Hepatocyte (in vitro differentiated cells): ENCODE measurements at regions not wholly inside any gene's neighbourhood (a gene's known extent, or its start where the extent isn't known, plus 50 kb on each side); places are given as distances from the start of the nearest gene placed in this dataset.
"Not testable (repeated sequence)": the region's sequence is repeated elsewhere in the genome, so short reads cannot be mapped to it uniquely, and the experiment has no call there.

ENCODE experiments used
- DNase-seq: peaks from one replicate; pipeline ENCODE4 v3.0.0-alpha.2; 2016; ENCODE audit warnings: low spot score
- H2AFZ ChIP-seq: fragments of 200-600 bp; sonication (generic); 2 replicates; pipeline ENCODE4 v1.6.0; 2016; ENCODE audit warnings: antibody characterized with exemption, mild to moderate bottlenecking
- H3K27ac ChIP-seq: fragments of 200-600 bp; sonication (generic); 2 replicates; pipeline ENCODE4 v1.5.1; 2016; ENCODE audit warnings: mild to moderate bottlenecking
- H3K27me3 ChIP-seq: fragments of 200-600 bp; sonication (generic); 2 replicates; pipeline ENCODE4 v1.6.1; 2016
- H3K36me3 ChIP-seq: fragments of 200-600 bp; sonication (generic); replicated peaks from 2 replicates; pipeline ENCODE4 v1.5.1; 2016; ENCODE audit warnings: low read depth; ENCODE audit not compliant: insufficient read depth
- H3K4me1 ChIP-seq: fragments of 200-600 bp; sonication (generic); 2 replicates; pipeline ENCODE4 v1.5.1; 2016; ENCODE audit warnings: mild to moderate bottlenecking, moderate library complexity; ENCODE audit not compliant: insufficient read depth
- H3K4me2 ChIP-seq: fragments of 200-600 bp; sonication (generic); 2 replicates; pipeline ENCODE4 v1.6.0; 2016
- H3K4me3 ChIP-seq: fragments of 200-600 bp; sonication (generic); 2 replicates; pipeline ENCODE4 v1.5.1; 2016; ENCODE audit warnings: mild to moderate bottlenecking
- H3K79me2 ChIP-seq: fragments of 200-600 bp; sonication (generic); 2 replicates; pipeline ENCODE4 v1.6.0; 2017; ENCODE audit warnings: mild to moderate bottlenecking
- H3K9me2 ChIP-seq: fragments of 200-600 bp; sonication (generic); replicated peaks from 2 replicates; pipeline ENCODE4 v1.6.0; 2017; ENCODE audit warnings: mild to moderate bottlenecking; ENCODE audit not compliant: insufficient read depth
- H3K9me3 ChIP-seq: fragments of 200-600 bp; sonication (generic); 2 replicates; pipeline ENCODE4 v1.5.1; 2016; ENCODE audit warnings: low read depth, mild to moderate bottlenecking
- H4K20me1 ChIP-seq: fragments of 200-600 bp; sonication (generic); 2 replicates; pipeline ENCODE4 v1.6.0; 2016; ENCODE audit warnings: mild to moderate bottlenecking; ENCODE audit not compliant: insufficient read depth, poor library complexity, severe bottlenecking
- EZH2 ChIP-seq: fragments of 200-600 bp; sonication (generic); IDR thresholded peaks from 2 replicates; pipeline ENCODE4 v1.6.1; 2016; ENCODE audit warnings: antibody characterized with exemption, mild to moderate bottlenecking, borderline replicate concordance
- EZH2phosphoT487 ChIP-seq: fragments of 200-600 bp; sonication (generic); IDR thresholded peaks from one replicate; pipeline ENCODE4 v1.6.1; 2018; ENCODE audit warnings: antibody characterized with exemption, mild to moderate bottlenecking, low read depth, moderate library complexity; ENCODE audit not compliant: unreplicated experiment, severe bottlenecking
- WGBS: methylation state at CpG from one replicate; pipeline ENCODE4 v1.1.6; 2016; ENCODE audit warnings: low lambda C conversion rate; ENCODE audit errors: missing lambda C conversion rate; 5-methylcytosine and 5-hydroxymethylcytosine counted together
- TF ChIP-seq, protein P1 (sequence below): fragments of 200-600 bp; sonication (generic); IDR thresholded peaks from 2 replicates; pipeline ENCODE4 v1.5.1; 2016; ENCODE audit warnings: antibody characterized with exemption, mild to moderate bottlenecking; ENCODE audit not compliant: poor library complexity

DNA sequence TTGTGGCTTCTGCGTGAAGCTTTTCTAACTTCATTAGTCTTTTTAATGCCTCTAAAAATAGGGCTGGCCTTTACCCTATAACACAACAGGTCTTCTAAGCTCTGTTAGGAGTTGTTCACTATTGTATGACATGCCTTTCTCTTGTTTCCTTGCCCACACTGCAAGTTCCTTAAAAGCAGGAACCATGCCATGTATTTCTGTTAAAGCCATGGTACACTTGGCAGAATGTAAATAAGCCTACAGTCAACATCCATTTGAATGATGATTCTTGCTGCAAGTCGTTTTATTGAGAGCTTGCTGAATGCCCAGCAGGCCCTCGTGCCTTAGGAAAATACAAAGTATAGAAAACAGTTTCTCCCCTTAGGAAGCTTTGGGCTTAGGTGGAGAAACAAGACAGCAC, 214.6 kb downstream of the DUSP10 start:
- no peaks in the 10 kb centered on the region for H3K79me2 ChIP-seq
- no peaks in the 10 kb centered on the region for H3K9me2 ChIP-seq
- 84% methylated on average over 3 of the region's 3 CpGs for WGBS
- H3K4me2 ChIP-seq, result no peak overlapping the region
- DNase-seq, result no peak
- H2AFZ ChIP-seq, result no peak overlapping the region
- H3K36me3 ChIP-seq, result no peaks in the 10 kb centered on the region
- TF ChIP-seq, protein P1, sequence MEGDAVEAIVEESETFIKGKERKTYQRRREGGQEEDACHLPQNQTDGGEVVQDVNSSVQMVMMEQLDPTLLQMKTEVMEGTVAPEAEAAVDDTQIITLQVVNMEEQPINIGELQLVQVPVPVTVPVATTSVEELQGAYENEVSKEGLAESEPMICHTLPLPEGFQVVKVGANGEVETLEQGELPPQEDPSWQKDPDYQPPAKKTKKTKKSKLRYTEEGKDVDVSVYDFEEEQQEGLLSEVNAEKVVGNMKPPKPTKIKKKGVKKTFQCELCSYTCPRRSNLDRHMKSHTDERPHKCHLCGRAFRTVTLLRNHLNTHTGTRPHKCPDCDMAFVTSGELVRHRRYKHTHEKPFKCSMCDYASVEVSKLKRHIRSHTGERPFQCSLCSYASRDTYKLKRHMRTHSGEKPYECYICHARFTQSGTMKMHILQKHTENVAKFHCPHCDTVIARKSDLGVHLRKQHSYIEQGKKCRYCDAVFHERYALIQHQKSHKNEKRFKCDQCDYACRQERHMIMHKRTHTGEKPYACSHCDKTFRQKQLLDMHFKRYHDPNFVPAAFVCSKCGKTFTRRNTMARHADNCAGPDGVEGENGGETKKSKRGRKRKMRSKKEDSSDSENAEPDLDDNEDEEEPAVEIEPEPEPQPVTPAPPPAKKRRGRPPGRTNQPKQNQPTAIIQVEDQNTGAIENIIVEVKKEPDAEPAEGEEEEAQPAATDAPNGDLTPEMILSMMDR, result no peak
- TF ChIP-seq EZH2, result no peak
- TF ChIP-seq EZH2phosphoT487, result no peak
- H4K20me1 ChIP-seq, result no peaks in the 10 kb centered on the region
- H3K4me3 ChIP-seq, result no peak overlapping the region
- no peak overlapping the region for H3K27ac ChIP-seq
- no peaks in the 10 kb centered on the region for H3K4me1 ChIP-seq
- no peaks in the 10 kb centered on the region for H3K27me3 ChIP-seq
- H3K9me3 ChIP-seq, result no peaks in the 10 kb centered on the region

DNA sequence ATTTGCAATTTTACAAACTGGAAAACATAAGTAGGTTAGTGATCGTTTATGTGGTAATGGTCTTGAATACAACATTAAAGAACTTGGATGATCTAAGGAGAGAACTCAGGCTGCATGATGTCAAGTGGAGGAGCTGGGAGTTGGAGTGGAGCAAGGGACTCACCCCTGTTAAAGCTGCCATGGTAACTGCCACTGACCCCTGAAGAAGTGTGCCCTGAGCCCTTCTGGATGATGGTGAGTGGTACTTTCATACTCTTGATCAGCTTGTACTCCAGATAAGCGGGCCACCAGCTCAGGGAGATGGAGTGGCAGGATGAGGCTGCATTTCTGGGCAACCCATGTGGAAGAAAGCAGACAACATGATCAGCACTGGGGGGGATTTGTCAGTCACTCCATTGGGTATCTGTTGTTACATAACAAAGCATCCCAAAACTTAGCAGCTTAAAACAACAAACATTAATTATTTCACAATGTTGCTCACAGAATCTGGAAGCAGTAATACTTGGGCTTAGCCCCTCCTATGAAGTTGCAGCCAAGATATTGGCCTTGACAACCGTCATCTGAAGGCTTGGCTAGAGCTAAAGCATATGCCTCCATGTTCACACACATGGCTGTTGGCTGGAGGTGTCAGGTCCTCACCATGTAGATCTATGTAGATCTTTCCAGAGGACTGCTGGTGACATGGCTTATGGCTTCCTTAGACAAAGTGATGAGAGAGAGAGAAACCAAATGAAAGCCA, 213.8 kb downstream of the DUSP10 start:
- Histone ChIP-seq H4K20me1 (no peaks in the 10 kb centered on the region), H3K4me2 (no peak overlapping the region), H3K9me2 (no peaks in the 10 kb centered on the region), H3K36me3 (no peaks in the 10 kb centered on the region), H3K79me2 (no peaks in the 10 kb centered on the region), H3K4me3 (no peak overlapping the region), H3K4me1 (no peaks in the 10 kb centered on the region), H3K27me3 (no peaks in the 10 kb centered on the region), H2AFZ (no peak overlapping the region), H3K9me3 (no peaks in the 10 kb centered on the region), H3K27ac (no peak overlapping the region)
- 88% methylated on average over 3 of the region's 3 CpGs for WGBS
- no peak for TF ChIP-seq EZH2
- no peak for TF ChIP-seq EZH2phosphoT487
- TF ChIP-seq, protein P1, result no peak
- DNase-seq, result no peak

DNA sequence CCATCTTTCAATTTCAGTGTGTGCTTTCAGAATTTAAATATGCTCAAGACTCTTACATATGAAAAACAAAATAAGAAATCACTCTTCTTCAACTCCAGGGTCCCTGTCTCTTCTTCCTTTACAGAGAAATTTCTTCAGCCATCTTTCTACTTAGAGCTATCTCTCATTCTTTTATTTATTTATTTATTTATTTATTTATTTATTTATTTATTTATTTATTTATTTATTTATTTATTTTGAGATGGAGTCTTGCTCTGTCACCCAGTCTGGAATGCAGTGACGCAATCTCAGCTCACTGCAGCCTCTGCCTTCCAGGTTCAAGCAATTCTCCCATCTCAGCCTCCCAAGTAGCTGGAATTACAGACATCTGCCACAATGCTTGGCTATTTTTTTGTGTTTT, 211.7 kb downstream of the DUSP10 start:
- H4K20me1 ChIP-seq, H3K4me1 ChIP-seq, H3K79me2 ChIP-seq, DNase-seq, H3K27me3 ChIP-seq, H3K36me3 ChIP-seq, H3K9me2 ChIP-seq, H3K4me2 ChIP-seq, H3K9me3 ChIP-seq, H3K4me3 ChIP-seq, H2AFZ ChIP-seq, H3K27ac ChIP-seq: not testable (repeated sequence)
- 88% methylated on average over 1 of the region's 1 CpG for WGBS

DNA sequence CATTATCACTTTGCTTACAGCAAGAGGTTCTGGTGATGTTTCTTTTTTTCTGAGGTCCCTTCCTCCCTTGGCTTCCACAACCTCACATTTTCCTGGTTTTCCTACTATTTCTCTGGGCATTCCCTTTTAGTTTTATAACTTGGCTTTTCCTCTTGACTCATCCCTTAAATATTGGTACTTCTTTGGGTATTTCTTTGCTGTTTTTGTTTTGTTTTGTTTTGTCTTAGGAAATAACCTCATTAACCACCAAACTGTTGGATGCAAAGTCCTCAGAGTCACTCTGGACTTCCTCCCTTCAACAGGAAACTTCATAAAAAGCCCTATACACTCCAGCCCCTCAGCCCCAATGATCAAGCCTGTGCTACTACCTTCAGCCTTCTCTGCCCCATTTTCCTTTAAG, 211.1 kb downstream of the DUSP10 start:
- Histone ChIP-seq H4K20me1 (no peaks in the 10 kb centered on the region), H3K4me2 (no peak overlapping the region), H3K27ac (no peak overlapping the region), H3K4me3 (no peak overlapping the region), H3K9me2 (no peaks in the 10 kb centered on the region), H3K79me2 (no peaks in the 10 kb centered on the region), H3K9me3 (no peaks in the 10 kb centered on the region), H3K27me3 (no peaks in the 10 kb centered on the region), H3K4me1 (no peaks in the 10 kb centered on the region), H3K36me3 (no peaks in the 10 kb centered on the region), H2AFZ (no peak overlapping the region)
- no peak for TF ChIP-seq EZH2
- TF ChIP-seq EZH2phosphoT487, result no peak
- TF ChIP-seq, protein P1, result no peak
- DNase-seq, result no peak
